ENCODE measurements at regions not wholly inside any gene's neighbourhood (a gene's known extent, or its start where the extent isn't known, plus 50 kb on each side); places are given as distances from the start of the nearest gene placed in this dataset.

GRCh38 chr3:135382188-135382587 is 583.3 kb upstream of the PPP2R3A start:
- H3K18ac ChIP-seq (ENCODE audit: low read depth, low read length): no peak overlapping the region
- H3K27ac ChIP-seq (ENCODE audit: insufficient read depth, low read length): no peak overlapping the region
- H4K5ac ChIP-seq (ENCODE audit: low read depth, low read length): no peak overlapping the region
- ATAC-seq (ENCODE audit: low read depth) (no peak), DNase-seq (no peak)
- H3K9ac ChIP-seq (ENCODE audit: low read depth, low read length): no peak overlapping the region
- no peaks in the 10 kb centered on the region for H3K27me3 ChIP-seq (ENCODE audit: control insufficient read depth, insufficient read depth, low read length)
- H3K9me3 ChIP-seq (ENCODE audit: control insufficient read depth, insufficient read depth, low read length): peaks cover 17% of the 10 kb centered on the region
- dilution Hi-C loops (cut with HindIII; ENCODE audit: low sequenced_read_pairs, unreplicated experiment) (no loop called here), in situ Hi-C loops (cut with MboI; ENCODE audit: low sequenced_read_pairs) (no loop called here), intact Hi-C loops (cut with micrococcal nuclease) (no loop called here)
- no peak overlapping the region for H3K4me2 ChIP-seq (ENCODE audit: low read depth, low read length)
- ChIA-PET CTCF (interaction anchor here (0.6 kb wide), 1 partner anchor 13 kb away, joined by 3 read pairs; no protein-coding TSS in a partner anchor), POLR2A (ENCODE audit: unreplicated experiment) (no interaction called here)
- H2BK120ac ChIP-seq (ENCODE audit: low read depth, low read length): no peak overlapping the region
- no peak overlapping the region for H2AFZ ChIP-seq (replicated peaks; ENCODE audit: low read length, poor library complexity)
- H3K36me3 ChIP-seq (ENCODE audit: control insufficient read depth, insufficient read depth, low read length): no peaks in the 10 kb centered on the region
- no peak overlapping the region for H2BK20ac ChIP-seq (ENCODE audit: low read depth, low read length)
- no peaks in the 10 kb centered on the region for H3K79me1 ChIP-seq (ENCODE audit: low read depth in 1 of 2, low read length in 2 of 2)
- H2BK5ac ChIP-seq (ENCODE audit: low read depth, low read length, poor library complexity, severe bottlenecking): no peak overlapping the region
- H4K8ac ChIP-seq (ENCODE audit: low read depth in 2 of 2, low read length in 2 of 2): no peak overlapping the region
- H3K9me1 ChIP-seq (ENCODE audit: insufficient read depth, low read length): no peaks in the 10 kb centered on the region
- WGBS, 2 experiments (ENCODE audit: extremely low coverage in 2 of 2, insufficient read length in 1 of 2): no CpG with 5 or more reads among the region's 3 CpGs
- H4K20me1 ChIP-seq (ENCODE audit: insufficient read depth, low read length): no peaks in the 10 kb centered on the region
- no peaks in the 10 kb centered on the region for H3K4me1 ChIP-seq (ENCODE audit: control insufficient read depth, insufficient read depth, low read length)
- H4K91ac ChIP-seq (ENCODE audit: insufficient read depth, low read depth, low read length): no peak overlapping the region
- TF ChIP-seq CEBPB (IDR thresholded peaks at IDR 0.05; ENCODE audit: low read depth, low read length) (no peak), CTCF (conservative IDR thresholded peaks at IDR 0.05; ENCODE audit: low read depth, low read length) (no peak), RFX5 (IDR thresholded peaks at IDR 0.05; ENCODE audit: low read depth, low read length) (no peak), RCOR1 (IDR thresholded peaks at IDR 0.05; ENCODE audit: insufficient replicate concordance, low read length) (no peak), SMC3 (IDR thresholded peaks at IDR 0.05; ENCODE audit: low read depth, low read length) (no peak), MAFK (IDR thresholded peaks at IDR 0.05; ENCODE audit: low read depth, low read length) (no peak), MAZ (IDR thresholded peaks at IDR 0.05; ENCODE audit: borderline replicate concordance, low read depth, low read length) (no peak), POLR2A (IDR thresholded peaks at IDR 0.05; ENCODE audit: low read depth, low read length) (no peak), NFE2L2 (IDR thresholded peaks at IDR 0.05; ENCODE audit: low read depth, low read length) (no peak), CHD1 (IDR thresholded peaks at IDR 0.05; ENCODE audit: low read depth, low read length) (no peak), BHLHE40 (IDR thresholded peaks at IDR 0.05; ENCODE audit: low read depth, low read length) (no peak), MXI1 (IDR thresholded peaks at IDR 0.05; ENCODE audit: borderline replicate concordance, low read depth, low read length) (no peak), RAD21 (IDR thresholded peaks at IDR 0.05; ENCODE audit: low read length) (no peak), ELK1 (IDR thresholded peaks at IDR 0.05; ENCODE audit: borderline replicate concordance, low read depth, low read length) (no peak), FOS (IDR thresholded peaks at IDR 0.05; ENCODE audit: low read depth, low read length) (no peak)
- TF ChIP-seq, protein P1, sequence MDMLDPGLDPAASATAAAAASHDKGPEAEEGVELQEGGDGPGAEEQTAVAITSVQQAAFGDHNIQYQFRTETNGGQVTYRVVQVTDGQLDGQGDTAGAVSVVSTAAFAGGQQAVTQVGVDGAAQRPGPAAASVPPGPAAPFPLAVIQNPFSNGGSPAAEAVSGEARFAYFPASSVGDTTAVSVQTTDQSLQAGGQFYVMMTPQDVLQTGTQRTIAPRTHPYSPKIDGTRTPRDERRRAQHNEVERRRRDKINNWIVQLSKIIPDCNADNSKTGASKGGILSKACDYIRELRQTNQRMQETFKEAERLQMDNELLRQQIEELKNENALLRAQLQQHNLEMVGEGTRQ (IDR thresholded peaks at IDR 0.05; ENCODE audit: low read depth, low read length): no peak
- no peak overlapping the region for H3K14ac ChIP-seq (replicated peaks; ENCODE audit: low read depth, low read length)
- H3K56ac ChIP-seq (ENCODE audit: extremely low read depth, insufficient read depth, low read length): no peak overlapping the region
- H2BK15ac ChIP-seq (ENCODE audit: low read depth, low read length): no peak overlapping the region
- no TSS peak for BruUV-seq (replicated peaks)
- no peak overlapping the region for H3K4me3 ChIP-seq (ENCODE audit: insufficient read depth, low read depth, low read length)
- H2AK5ac ChIP-seq (ENCODE audit: low read depth, low read length): no peak overlapping the region
- H2AK9ac ChIP-seq (replicated peaks; ENCODE audit: low read depth, low read length, poor library complexity): no peak overlapping the region
- H3K4ac ChIP-seq (ENCODE audit: low read depth, low read length): no peak overlapping the region
- H3K23ac ChIP-seq (ENCODE audit: low read depth, low read length): no peak overlapping the region
